Small intestine (tissue), 7 donors: ENCODE measurements at regions not wholly inside any gene's neighbourhood (a gene's known extent, or its start where the extent isn't known, plus 50 kb on each side); places are given as distances from the start of the nearest gene placed in this dataset.

ENCODE experiments used
- DNase-seq, 2 donors: peaks; one replicate each; pipeline versions ENCODE4 v3.0.0 to v3.0.0-alpha.2; 2013
- FAIRE-seq: peaks from 2 replicates; lab custom pipeline; 2012; peaks lifted over from hg19 to GRCh38; lab: Jason Lieb, UNC
- H3K27ac ChIP-seq, 3 donors: one replicate each; pipeline ENCODE4 v1.5.1; 2013; ENCODE audit warnings: low read length in 2 of 3, mild to moderate bottlenecking in 2 of 3, control low read depth in 1 of 3, inconsistent platforms in 1 of 3, low read depth in 1 of 3, moderate library complexity in 1 of 3
- H3K27me3 ChIP-seq, 3 donors: one replicate each; pipeline ENCODE4 v1.6.1; 2013; ENCODE audit warnings: low read length in 3 of 3, inconsistent platforms in 1 of 3; ENCODE audit not compliant: control insufficient read depth in 3 of 3, insufficient read depth in 3 of 3
- H3K36me3 ChIP-seq, 3 donors: one replicate each; pipeline ENCODE4 v1.6.1; 2013; ENCODE audit warnings: low read length in 3 of 3, inconsistent platforms in 1 of 3, low read depth in 1 of 3, mild to moderate bottlenecking in 1 of 3, moderate library complexity in 1 of 3; ENCODE audit not compliant: control insufficient read depth in 3 of 3, insufficient read depth in 2 of 3
- H3K4me1 ChIP-seq, 3 donors: one replicate each; pipeline ENCODE4 v1.6.1; 2013; ENCODE audit warnings: low read length in 2 of 3, inconsistent platforms in 1 of 3, low read depth in 1 of 3, mild to moderate bottlenecking in 1 of 3, moderate library complexity in 1 of 3; ENCODE audit not compliant: control insufficient read depth in 3 of 3, insufficient read depth in 2 of 3
- H3K4me3 ChIP-seq, 3 donors: one replicate each; pipeline ENCODE4 v1.5.1; 2013; ENCODE audit warnings: low read length in 3 of 3, control low read depth in 1 of 3, inconsistent platforms in 1 of 3, low read depth in 1 of 3, mild to moderate bottlenecking in 1 of 3, moderate library complexity in 1 of 3
- H3K9me3 ChIP-seq, 2 donors: one replicate each; pipeline ENCODE4 v1.6.1; 2013; ENCODE audit warnings: low read depth in 1 of 2, low read length in 1 of 2; ENCODE audit not compliant: control insufficient read depth in 2 of 2, insufficient read depth in 1 of 2
- WGBS, 3 donors: extraction: QIAGEN DNeasy Blood & Tissue Kit; methylation state at CpG; one replicate each; pipeline ENCODE4 v1.1.7; 2013; 5-methylcytosine and 5-hydroxymethylcytosine counted together
- donor health status: healthy with polysubstance abuse.
- donor health status: control.
- donor health status: control.
- donor health status: Bipolar disorder and iron deficiency.
- donor health status: healthy.

DNA sequence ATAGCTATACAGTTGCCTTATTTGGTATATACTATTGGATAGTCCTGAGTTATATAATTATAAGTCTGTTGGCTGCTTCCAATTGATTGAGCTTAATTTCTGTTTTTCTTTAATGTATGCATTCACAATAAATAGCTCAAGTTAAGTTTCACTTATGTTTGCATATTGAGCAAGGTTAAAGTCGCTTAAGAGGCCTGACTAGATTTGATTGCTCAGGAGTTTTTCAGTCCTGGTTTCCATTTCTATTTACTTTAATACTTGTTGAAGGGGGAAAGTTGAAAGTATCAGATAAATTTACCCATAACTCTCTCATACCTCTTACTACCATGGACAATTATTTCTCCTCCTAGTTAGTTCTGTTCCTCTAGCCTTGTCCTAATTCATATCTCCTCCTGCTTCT lies 294.7 kb downstream of the ARL4A start:
- 83 to 87% (median 85%) methylated on average over 1 of the region's 1 CpG for WGBS, 3 donors

DNA sequence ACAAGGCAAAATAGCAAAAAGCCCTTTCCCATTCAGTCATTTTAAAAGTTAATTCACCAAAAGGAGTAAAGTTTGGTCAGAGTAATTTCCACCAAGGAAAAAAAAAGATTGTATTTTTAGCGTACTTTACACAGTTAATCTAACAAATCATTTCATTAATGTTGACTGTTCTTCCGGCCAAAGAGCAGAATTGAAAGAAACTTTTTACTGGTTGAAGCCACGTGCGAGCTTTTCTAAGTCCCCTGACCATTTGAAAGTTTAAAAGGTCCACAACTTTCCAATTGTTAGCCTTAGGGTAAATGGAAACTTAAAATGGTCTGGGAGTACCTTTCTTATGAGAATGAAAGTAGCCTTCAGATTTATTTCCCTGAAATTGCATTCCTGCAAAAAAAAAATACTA lies 296.7 kb downstream of the ARL4A start:
- Histone ChIP-seq H3K4me3 (no peak overlapping the region), H3K27me3 (no peaks in the 10 kb centered on the region), H3K36me3 (no peaks in the 10 kb centered on the region), H3K9me3 (no peaks in the 10 kb centered on the region), H3K27ac (no peak overlapping the region), H3K4me1 (no peaks in the 10 kb centered on the region)
- DNase-seq: no peak
- WGBS, 3 donors: 37 to 70% (median 49%) methylated on average over 4 of the region's 4 CpGs
- no peak for FAIRE-seq

More for the DNA sequence above, 294.7 kb downstream of the ARL4A start:
- Histone ChIP-seq H3K27me3 (no peaks in the 10 kb centered on the region), H3K36me3 (no peaks in the 10 kb centered on the region), H3K4me3 (no peak overlapping the region), H3K9me3 (no peaks in the 10 kb centered on the region), H3K4me1 (no peaks in the 10 kb centered on the region), H3K27ac (no peak overlapping the region)
- FAIRE-seq: no peak
- DNase-seq: peak in 1 of 2 donors; percentile 17

- no peaks in the 10 kb centered on the region for H3K27me3 ChIP-seq
- no peak overlapping the region for H3K27ac ChIP-seq
- WGBS, 3 donors: 85 to 96% (median 91%) methylated on average over 1 of the region's 1 CpG
- FAIRE-seq (no peak), DNase-seq (no peak)
- no peaks in the 10 kb centered on the region for H3K9me3 ChIP-seq
- H3K4me3 ChIP-seq: no peak overlapping the region
- H3K4me1 ChIP-seq: no peaks in the 10 kb centered on the region
- no peaks in the 10 kb centered on the region for H3K36me3 ChIP-seq
These were observed 297.8 kb downstream of the ARL4A start for GRCh38 chr7:12985228-12985627.

GRCh38 chr7:12985752-12986151 lies 298.3 kb downstream of the ARL4A start:
- Histone ChIP-seq H3K36me3 (no peaks in the 10 kb centered on the region), H3K9me3 (no peaks in the 10 kb centered on the region), H3K27me3 (no peaks in the 10 kb centered on the region), H3K27ac (no peak overlapping the region), H3K4me1 (no peaks in the 10 kb centered on the region), H3K4me3 (no peak overlapping the region)
- WGBS, 3 donors: 77 to 88% (median 87%) methylated on average over 2 of the region's 2 CpGs
- FAIRE-seq (no peak), DNase-seq (no peak)

- H3K4me1 ChIP-seq: no peaks in the 10 kb centered on the region
- no peak overlapping the region for H3K4me3 ChIP-seq
- H3K36me3 ChIP-seq: no peaks in the 10 kb centered on the region
- FAIRE-seq (no peak), DNase-seq (no peak)
- no peaks in the 10 kb centered on the region for H3K27me3 ChIP-seq
- H3K27ac ChIP-seq: no peak overlapping the region
- H3K9me3 ChIP-seq: no peaks in the 10 kb centered on the region
These were observed 299.8 kb downstream of the ARL4A start for GRCh38 chr7:12987238-12987637.

DNA sequence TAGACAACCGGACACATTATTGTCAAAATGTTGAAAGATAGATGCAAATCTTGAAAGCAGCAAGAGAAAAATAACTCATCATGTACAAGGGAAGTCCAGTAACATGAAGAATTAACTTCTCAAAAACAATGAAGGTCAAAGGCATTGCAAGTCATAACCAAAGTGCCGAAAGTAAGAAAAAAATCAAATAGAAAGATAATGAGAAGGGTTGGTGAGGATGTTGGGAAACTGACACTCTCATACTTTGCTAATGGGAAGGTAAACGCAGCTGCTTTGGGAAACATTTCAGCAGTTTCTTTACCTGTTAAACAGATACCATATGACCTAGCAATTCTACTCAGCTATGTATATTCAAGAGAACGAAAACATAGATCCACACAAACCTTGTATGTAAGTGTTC lies 303.0 kb downstream of the ARL4A start:
- no peak overlapping the region for H3K27ac ChIP-seq
- H3K27me3 ChIP-seq: no peaks in the 10 kb centered on the region
- FAIRE-seq: no peak
- H3K9me3 ChIP-seq: no peaks in the 10 kb centered on the region
- DNase-seq: no peak
- 93 to 96% (median 94%) methylated on average over 4 of the region's 4 CpGs for WGBS, 3 donors
- H3K36me3 ChIP-seq: no peaks in the 10 kb centered on the region
- H3K4me1 ChIP-seq: no peaks in the 10 kb centered on the region
- H3K4me3 ChIP-seq: no peak overlapping the region

GRCh38 chr7:12993025-12993424 lies 305.6 kb downstream of the ARL4A start:
- Histone ChIP-seq H3K4me1 (no peaks in the 10 kb centered on the region), H3K4me3 (no peak overlapping the region), H3K36me3 (no peaks in the 10 kb centered on the region), H3K27me3 (no peaks in the 10 kb centered on the region), H3K27ac (no peak overlapping the region), H3K9me3 (no peaks in the 10 kb centered on the region)
- DNase-seq (no peak), FAIRE-seq (no peak)

DNA sequence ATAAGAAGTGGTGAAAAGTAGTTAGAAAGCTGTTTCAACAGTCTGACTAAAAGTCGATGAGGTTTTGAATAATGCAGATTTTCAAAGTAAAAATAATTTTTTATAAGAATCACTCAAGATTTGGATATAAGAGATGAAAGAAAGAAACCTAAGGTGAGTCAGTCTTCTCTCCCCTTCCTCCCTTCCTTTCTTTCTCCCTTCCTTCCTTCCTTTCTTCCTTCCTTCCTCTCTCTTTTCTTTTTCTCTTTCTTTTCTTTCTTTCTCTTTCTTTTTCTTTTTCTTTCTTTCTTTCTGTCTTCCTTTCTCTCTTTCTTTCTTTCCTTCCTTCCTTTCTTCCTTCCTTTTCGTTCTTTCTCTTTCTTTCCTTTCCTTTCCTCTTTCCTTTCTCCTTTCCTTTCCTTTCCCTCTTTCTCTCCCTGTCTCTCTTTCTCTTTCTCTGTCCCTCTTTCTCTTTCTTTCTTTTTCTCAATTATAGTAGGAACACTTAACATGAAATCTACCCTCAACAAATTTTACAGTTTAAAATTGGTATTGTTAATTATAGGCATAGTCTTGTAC lies 308.6 kb downstream of the ARL4A start:
- Histone ChIP-seq H3K36me3 (no peaks in the 10 kb centered on the region), H3K4me3 (no peak overlapping the region), H3K4me1 (no peaks in the 10 kb centered on the region), H3K27ac (no peak overlapping the region), H3K9me3 (no peaks in the 10 kb centered on the region), H3K27me3 (no peaks in the 10 kb centered on the region)
- no peak for DNase-seq
- no peak for FAIRE-seq
- WGBS, 3 donors: 78 to 91% (median 86%) methylated on average over 2 of the region's 2 CpGs

DNA sequence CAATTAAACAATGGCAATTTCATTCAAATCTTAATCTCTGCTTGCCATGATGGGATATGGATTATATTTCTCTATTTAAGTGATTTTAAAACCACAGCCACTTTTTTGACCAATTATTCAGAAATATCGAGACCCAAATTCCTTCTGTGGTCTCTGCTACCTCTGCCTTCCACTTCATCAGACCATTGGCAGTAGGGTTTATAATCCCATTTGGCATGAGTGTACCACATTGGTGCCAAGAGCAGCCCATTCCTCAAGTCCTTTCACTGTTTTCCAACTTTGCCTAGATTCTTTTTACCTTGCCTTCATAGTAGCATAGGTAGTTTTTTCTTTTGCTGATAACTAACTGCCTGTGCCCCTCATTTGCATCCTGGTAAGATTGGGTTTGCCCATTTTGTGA lies 319.9 kb downstream of the ARL4A start:
- Histone ChIP-seq H3K27me3 (no peaks in the 10 kb centered on the region), H3K4me3 (no peak overlapping the region), H3K27ac (no peak overlapping the region), H3K9me3 (peaks cover 0 to 8% of the 10 kb centered on the region in 2 donors), H3K4me1 (no peaks in the 10 kb centered on the region), H3K36me3 (no peaks in the 10 kb centered on the region)
- FAIRE-seq (no peak), DNase-seq (no peak)
- whole genome bisulfite sequencing, 3 donors: 89 to 93% (median 91%) methylated on average over 1 of the region's 1 CpG
